ENCODE measurements at regions not wholly inside any gene's neighbourhood (a gene's known extent, or its start where the extent isn't known, plus 50 kb on each side); places are given as distances from the start of the nearest gene placed in this dataset.
"Not testable (repeated sequence)": the region's sequence is repeated elsewhere in the genome, so short reads cannot be mapped to it uniquely, and the experiment has no call there.

- Histone ChIP-seq H3K27me3 (ENCODE audit: insufficient read depth, low read length) (no peaks in the 10 kb centered on the region), H3K36me3 (ENCODE audit: insufficient read depth, low read length) (no peaks in the 10 kb centered on the region), H3K4me3 (ENCODE audit: low read length) (no peak overlapping the region), H3K9me3 (ENCODE audit: low read length) (no peaks in the 10 kb centered on the region), H3K4me1 (ENCODE audit: insufficient read depth, low read length) (no peaks in the 10 kb centered on the region), H2AFZ (ENCODE audit: low read depth, low read length) (no peak overlapping the region)
Measured at GRCh38 chr18:70754486-70754885, 465.6 kb downstream of the SOCS6 start.

GRCh38 chr18:70732916-70733315 is 444.1 kb downstream of the SOCS6 start:
- Histone ChIP-seq H3K4me3 (ENCODE audit: low read length) (no peak overlapping the region), H2AFZ (ENCODE audit: low read depth, low read length) (no peak overlapping the region), H3K27me3 (ENCODE audit: insufficient read depth, low read length) (no peaks in the 10 kb centered on the region), H3K9me3 (ENCODE audit: low read length) (no peaks in the 10 kb centered on the region), H3K4me1 (ENCODE audit: insufficient read depth, low read length) (no peaks in the 10 kb centered on the region), H3K36me3 (ENCODE audit: insufficient read depth, low read length) (no peaks in the 10 kb centered on the region)

GRCh38 chr18:70732188-70732587 is 443.3 kb downstream of the SOCS6 start:
- Histone ChIP-seq H3K9me3 (ENCODE audit: low read length) (no peaks in the 10 kb centered on the region), H3K4me1 (ENCODE audit: insufficient read depth, low read length) (no peaks in the 10 kb centered on the region), H3K36me3 (ENCODE audit: insufficient read depth, low read length) (no peaks in the 10 kb centered on the region), H3K27me3 (ENCODE audit: insufficient read depth, low read length) (no peaks in the 10 kb centered on the region), H3K4me3 (ENCODE audit: low read length) (no peak overlapping the region), H2AFZ (ENCODE audit: low read depth, low read length) (no peak overlapping the region)

- Histone ChIP-seq H3K36me3 (ENCODE audit: insufficient read depth, low read length) (no peaks in the 10 kb centered on the region), H3K4me1 (ENCODE audit: insufficient read depth, low read length) (no peaks in the 10 kb centered on the region), H3K4me3 (ENCODE audit: low read length) (no peak overlapping the region), H2AFZ (ENCODE audit: low read depth, low read length) (no peak overlapping the region), H3K9me3 (ENCODE audit: low read length) (no peaks in the 10 kb centered on the region), H3K27me3 (ENCODE audit: insufficient read depth, low read length) (no peaks in the 10 kb centered on the region)
Measured at GRCh38 chr18:70720607-70721006, 431.8 kb downstream of the SOCS6 start.

- no peaks in the 10 kb centered on the region for H3K36me3 ChIP-seq (ENCODE audit: insufficient read depth, low read length)
- no peaks in the 10 kb centered on the region for H3K9me3 ChIP-seq (ENCODE audit: low read length)
- no peaks in the 10 kb centered on the region for H3K27me3 ChIP-seq (ENCODE audit: insufficient read depth, low read length)
- no peak overlapping the region for H2AFZ ChIP-seq (ENCODE audit: low read depth, low read length)
- no peaks in the 10 kb centered on the region for H3K4me1 ChIP-seq (ENCODE audit: insufficient read depth, low read length)
- no peak overlapping the region for H3K4me3 ChIP-seq (ENCODE audit: low read length)
Measured at GRCh38 chr18:70709720-70710119, 420.9 kb downstream of the SOCS6 start.

GRCh38 chr18:70709144-70709543 is 420.3 kb downstream of the SOCS6 start:
- H3K27me3 ChIP-seq (ENCODE audit: insufficient read depth, low read length): no peaks in the 10 kb centered on the region
- H3K4me1 ChIP-seq (ENCODE audit: insufficient read depth, low read length): no peaks in the 10 kb centered on the region
- H3K4me3 ChIP-seq (ENCODE audit: low read length): no peak overlapping the region
- H3K36me3 ChIP-seq (ENCODE audit: insufficient read depth, low read length): no peaks in the 10 kb centered on the region
- no peak overlapping the region for H2AFZ ChIP-seq (ENCODE audit: low read depth, low read length)
- H3K9me3 ChIP-seq (ENCODE audit: low read length): no peaks in the 10 kb centered on the region

- Histone ChIP-seq H2AFZ (ENCODE audit: low read depth, low read length) (no peak overlapping the region), H3K9me3 (ENCODE audit: low read length) (no peaks in the 10 kb centered on the region), H3K27me3 (ENCODE audit: insufficient read depth, low read length) (no peaks in the 10 kb centered on the region), H3K4me3 (ENCODE audit: low read length) (no peak overlapping the region), H3K36me3 (ENCODE audit: insufficient read depth, low read length) (no peaks in the 10 kb centered on the region), H3K4me1 (ENCODE audit: insufficient read depth, low read length) (no peaks in the 10 kb centered on the region)
Measured at GRCh38 chr18:70705831-70706416, 417.1 kb downstream of the SOCS6 start.

GRCh38 chr18:70700496-70700895 is 411.7 kb downstream of the SOCS6 start:
- Histone ChIP-seq H3K4me3 (ENCODE audit: low read length) (no peak overlapping the region), H3K4me1 (ENCODE audit: insufficient read depth, low read length) (no peaks in the 10 kb centered on the region), H3K27me3 (ENCODE audit: insufficient read depth, low read length) (no peaks in the 10 kb centered on the region), H2AFZ (ENCODE audit: low read depth, low read length) (no peak overlapping the region), H3K36me3 (ENCODE audit: insufficient read depth, low read length) (no peaks in the 10 kb centered on the region), H3K9me3 (ENCODE audit: low read length) (no peaks in the 10 kb centered on the region)

- Histone ChIP-seq H2AFZ (ENCODE audit: low read depth, low read length) (no peak overlapping the region), H3K9me3 (ENCODE audit: low read length) (no peaks in the 10 kb centered on the region), H3K36me3 (ENCODE audit: insufficient read depth, low read length) (no peaks in the 10 kb centered on the region), H3K4me1 (ENCODE audit: insufficient read depth, low read length) (no peaks in the 10 kb centered on the region), H3K27me3 (ENCODE audit: insufficient read depth, low read length) (no peaks in the 10 kb centered on the region), H3K4me3 (ENCODE audit: low read length) (no peak overlapping the region)
Measured at GRCh38 chr18:70698574-70698973, 409.7 kb downstream of the SOCS6 start.

- Histone ChIP-seq H3K9me3 (ENCODE audit: low read length) (no peaks in the 10 kb centered on the region), H3K27me3 (ENCODE audit: insufficient read depth, low read length) (no peaks in the 10 kb centered on the region), H2AFZ (ENCODE audit: low read depth, low read length) (no peak overlapping the region), H3K4me3 (ENCODE audit: low read length) (no peak overlapping the region), H3K4me1 (ENCODE audit: insufficient read depth, low read length) (no peaks in the 10 kb centered on the region), H3K36me3 (ENCODE audit: insufficient read depth, low read length) (no peaks in the 10 kb centered on the region)
Measured at GRCh38 chr18:70693246-70693645, 404.4 kb downstream of the SOCS6 start.

GRCh38 chr18:70689765-70690164 is 400.9 kb downstream of the SOCS6 start:
- H3K9me3 ChIP-seq (ENCODE audit: low read length); H3K4me1 ChIP-seq (ENCODE audit: insufficient read depth, low read length); H3K4me3 ChIP-seq (ENCODE audit: low read length); H3K36me3 ChIP-seq (ENCODE audit: insufficient read depth, low read length); H3K27me3 ChIP-seq (ENCODE audit: insufficient read depth, low read length); H2AFZ ChIP-seq (ENCODE audit: low read depth, low read length): not testable (repeated sequence)

- Histone ChIP-seq H3K27me3 (ENCODE audit: insufficient read depth, low read length) (no peaks in the 10 kb centered on the region), H3K36me3 (ENCODE audit: insufficient read depth, low read length) (no peaks in the 10 kb centered on the region), H3K9me3 (ENCODE audit: low read length) (no peaks in the 10 kb centered on the region), H3K4me3 (ENCODE audit: low read length) (no peak overlapping the region), H3K4me1 (ENCODE audit: insufficient read depth, low read length) (no peaks in the 10 kb centered on the region), H2AFZ (ENCODE audit: low read depth, low read length) (no peak overlapping the region)
Measured at GRCh38 chr18:70688286-70688685, 399.4 kb downstream of the SOCS6 start.

GRCh38 chr18:70684821-70685220 is 396.0 kb downstream of the SOCS6 start:
- Histone ChIP-seq H3K27me3 (ENCODE audit: insufficient read depth, low read length) (no peaks in the 10 kb centered on the region), H2AFZ (ENCODE audit: low read depth, low read length) (no peak overlapping the region), H3K9me3 (ENCODE audit: low read length) (no peaks in the 10 kb centered on the region), H3K4me1 (ENCODE audit: insufficient read depth, low read length) (no peaks in the 10 kb centered on the region), H3K36me3 (ENCODE audit: insufficient read depth, low read length) (no peaks in the 10 kb centered on the region), H3K4me3 (ENCODE audit: low read length) (no peak overlapping the region)

- H3K4me1 ChIP-seq (ENCODE audit: insufficient read depth, low read length): no peaks in the 10 kb centered on the region
- no peak overlapping the region for H2AFZ ChIP-seq (ENCODE audit: low read depth, low read length)
- no peak overlapping the region for H3K4me3 ChIP-seq (ENCODE audit: low read length)
- no peaks in the 10 kb centered on the region for H3K9me3 ChIP-seq (ENCODE audit: low read length)
- no peaks in the 10 kb centered on the region for H3K27me3 ChIP-seq (ENCODE audit: insufficient read depth, low read length)
- no peaks in the 10 kb centered on the region for H3K36me3 ChIP-seq (ENCODE audit: insufficient read depth, low read length)
Measured at GRCh38 chr18:70683263-70683662, 394.4 kb downstream of the SOCS6 start.

Measured in neuron (in vitro differentiated cells).